ENCODE measurements at regions not wholly inside any gene's neighbourhood (a gene's known extent, or its start where the extent isn't known, plus 50 kb on each side); places are given as distances from the start of the nearest gene placed in this dataset.

GRCh38 chr2:217055624-217056023 is 195.8 kb upstream of the TNP1 start:
- TF ChIP-seq, protein P1, sequence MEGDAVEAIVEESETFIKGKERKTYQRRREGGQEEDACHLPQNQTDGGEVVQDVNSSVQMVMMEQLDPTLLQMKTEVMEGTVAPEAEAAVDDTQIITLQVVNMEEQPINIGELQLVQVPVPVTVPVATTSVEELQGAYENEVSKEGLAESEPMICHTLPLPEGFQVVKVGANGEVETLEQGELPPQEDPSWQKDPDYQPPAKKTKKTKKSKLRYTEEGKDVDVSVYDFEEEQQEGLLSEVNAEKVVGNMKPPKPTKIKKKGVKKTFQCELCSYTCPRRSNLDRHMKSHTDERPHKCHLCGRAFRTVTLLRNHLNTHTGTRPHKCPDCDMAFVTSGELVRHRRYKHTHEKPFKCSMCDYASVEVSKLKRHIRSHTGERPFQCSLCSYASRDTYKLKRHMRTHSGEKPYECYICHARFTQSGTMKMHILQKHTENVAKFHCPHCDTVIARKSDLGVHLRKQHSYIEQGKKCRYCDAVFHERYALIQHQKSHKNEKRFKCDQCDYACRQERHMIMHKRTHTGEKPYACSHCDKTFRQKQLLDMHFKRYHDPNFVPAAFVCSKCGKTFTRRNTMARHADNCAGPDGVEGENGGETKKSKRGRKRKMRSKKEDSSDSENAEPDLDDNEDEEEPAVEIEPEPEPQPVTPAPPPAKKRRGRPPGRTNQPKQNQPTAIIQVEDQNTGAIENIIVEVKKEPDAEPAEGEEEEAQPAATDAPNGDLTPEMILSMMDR (IDR thresholded peaks at IDR 0.05) = no peak

- TF ChIP-seq, protein P1 (IDR thresholded peaks at IDR 0.05) = no peak
Observed at GRCh38 chr2:217054791-217055190, 194.9 kb upstream of the TNP1 start.

DNA sequence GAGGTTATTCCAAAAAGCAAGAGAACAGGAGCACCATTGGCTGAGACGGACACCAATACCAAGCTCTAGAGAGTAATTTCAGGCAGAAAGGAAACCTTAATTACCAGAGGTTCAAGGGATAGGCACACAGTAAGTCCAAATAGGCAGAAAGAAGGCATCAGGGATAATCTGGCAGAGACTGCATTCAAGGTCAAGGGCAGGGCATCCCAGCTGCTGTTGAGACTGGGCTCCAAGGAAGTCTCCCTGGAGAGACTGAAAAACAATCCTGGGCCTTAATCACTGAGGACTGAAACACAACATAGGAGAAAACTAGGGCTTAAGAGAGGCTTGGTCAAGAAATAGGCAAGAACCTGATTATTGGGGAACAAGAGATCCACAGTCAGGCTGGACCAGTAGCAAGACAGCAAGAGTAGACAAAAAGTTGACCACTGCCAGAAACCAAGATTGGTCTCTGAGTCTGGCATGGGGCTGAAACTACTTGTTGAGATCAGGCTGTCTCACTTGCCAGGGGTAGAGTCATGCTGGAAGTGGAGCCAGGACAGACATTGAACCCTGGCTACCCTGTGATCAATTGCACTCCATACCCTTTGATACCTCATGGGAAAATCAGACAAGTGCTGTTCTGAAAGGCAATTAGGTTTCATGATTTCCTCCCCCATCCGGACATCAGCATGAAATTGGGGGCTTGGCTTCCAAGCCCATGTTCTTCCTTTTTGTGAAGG is 193.2 kb upstream of the TNP1 start:
- TF ChIP-seq, protein P1 (IDR thresholded peaks at IDR 0.05) = no peak

DNA sequence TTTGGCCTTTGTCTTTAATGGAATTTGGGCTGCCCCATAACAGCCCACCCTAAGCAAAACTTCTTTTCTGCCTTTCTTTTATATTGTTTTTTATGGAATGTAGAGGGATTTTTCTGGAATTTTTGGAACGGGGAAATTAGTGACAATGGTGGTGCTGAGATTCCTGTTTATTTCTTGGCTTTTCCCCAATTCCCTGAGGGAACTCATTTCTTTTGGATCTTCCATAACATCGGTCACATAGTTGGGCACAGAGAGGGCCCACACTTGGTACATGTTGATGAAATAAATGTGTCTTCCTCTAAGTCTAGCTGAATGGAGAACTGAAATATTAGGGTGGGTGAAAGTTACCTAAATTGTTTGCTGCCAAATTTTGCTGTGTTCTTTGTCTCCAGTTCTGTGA is 191.6 kb upstream of the TNP1 start:
- TF ChIP-seq, protein P1 (IDR thresholded peaks at IDR 0.05) = no peak

GRCh38 chr2:217049956-217050355 is 190.1 kb upstream of the TNP1 start:
- TF ChIP-seq, protein P1 (IDR thresholded peaks at IDR 0.05) = no peak

GRCh38 chr2:217049422-217049821 is 189.6 kb upstream of the TNP1 start:
- TF ChIP-seq, protein P1 (IDR thresholded peaks at IDR 0.05) = no peak

GRCh38 chr2:217048730-217049129 is 188.9 kb upstream of the TNP1 start:
- TF ChIP-seq, protein P1 (IDR thresholded peaks at IDR 0.05) = no peak

DNA sequence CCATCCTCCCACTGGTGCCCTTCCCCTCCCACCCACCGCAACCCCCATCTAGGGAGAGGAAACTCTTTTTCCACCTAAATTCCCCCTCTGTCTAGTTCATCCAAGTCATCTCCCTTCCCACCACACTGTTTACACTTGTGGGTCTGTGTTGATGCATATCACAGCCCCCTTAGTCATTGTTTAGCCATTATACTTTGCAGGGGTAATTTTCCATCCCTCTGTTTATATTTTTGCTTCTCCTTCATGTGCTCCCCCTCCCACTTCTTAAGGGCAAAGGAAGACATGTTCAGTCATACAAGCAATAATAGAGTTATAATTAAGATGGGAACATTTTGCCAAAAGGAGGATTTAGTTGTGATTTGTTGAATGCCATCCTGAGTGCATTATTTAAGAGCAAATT is 187.8 kb upstream of the TNP1 start:
- TF ChIP-seq, protein P1 (IDR thresholded peaks at IDR 0.05) = no peak
